Stimulated activated naive B cell treated with anti-CD40 and anti-IgM and Interleukin-4, amounts not matched to agents 10 μg/mL and 1 μg/mL and 100 μg/mL, for 72 hours (primary cell): ENCODE measurements at regions not wholly inside any gene's neighbourhood (a gene's known extent, or its start where the extent isn't known, plus 50 kb on each side); places are given as distances from the start of the nearest gene placed in this dataset.
"Not testable (repeated sequence)": the region's sequence is repeated elsewhere in the genome, so short reads cannot be mapped to it uniquely, and the experiment has no call there.

ENCODE experiments used
- ATAC-seq, 2 donors: fragments of 150-1000 bp; cut with Tn5 transposase; replicated peaks; 2 replicates each; pipeline ENCODE4 v1.10.0; 2021; ENCODE audit warnings: moderate library complexity in 1 of 2
- DNase-seq: peaks from one replicate; pipeline ENCODE4 v3.0.0; 2021
- H3K27ac Mint-ChIP-seq: one replicate; pipeline ENCODE4 v1.8.0; 2022; ENCODE audit warnings: mild to moderate bottlenecking, mixed read lengths
- H3K27me3 Mint-ChIP-seq, 2 donors: one replicate each; pipeline ENCODE4 v1.8.0; 2022; ENCODE audit warnings: mixed read lengths in 2 of 2
- H3K36me3 Mint-ChIP-seq, 2 donors: one replicate each; pipeline ENCODE4 v1.8.0; 2022; ENCODE audit warnings: mixed read lengths in 2 of 2, mild to moderate bottlenecking in 1 of 2
- H3K4me1 Mint-ChIP-seq, 2 donors: one replicate each; pipeline ENCODE4 v1.8.0; 2022; ENCODE audit warnings: mixed read lengths in 2 of 2, mild to moderate bottlenecking in 1 of 2
- H3K4me3 Mint-ChIP-seq, 2 donors: one replicate each; pipeline ENCODE4 v1.8.0; 2022; ENCODE audit warnings: mild to moderate bottlenecking in 2 of 2, mixed read lengths in 2 of 2, moderate library complexity in 1 of 2
- H3K9me3 Mint-ChIP-seq, 2 donors: one replicate each; pipeline ENCODE4 v1.8.0; 2022; ENCODE audit warnings: mixed read lengths in 2 of 2, mild to moderate bottlenecking in 1 of 2

GRCh38 chr21:18053151-18053550, 191.5 kb upstream of the CHODL start:
- Mint-ChIP-seq H3K27me3 (no peaks in the 10 kb centered on the region), H3K36me3 (no peaks in the 10 kb centered on the region), H3K9me3 (no peaks in the 10 kb centered on the region), H3K4me1 (no peaks in the 10 kb centered on the region), H3K4me3 (no peak overlapping the region), H3K27ac (no peak overlapping the region)
- ATAC-seq: no peak
- no peak for DNase-seq

DNA sequence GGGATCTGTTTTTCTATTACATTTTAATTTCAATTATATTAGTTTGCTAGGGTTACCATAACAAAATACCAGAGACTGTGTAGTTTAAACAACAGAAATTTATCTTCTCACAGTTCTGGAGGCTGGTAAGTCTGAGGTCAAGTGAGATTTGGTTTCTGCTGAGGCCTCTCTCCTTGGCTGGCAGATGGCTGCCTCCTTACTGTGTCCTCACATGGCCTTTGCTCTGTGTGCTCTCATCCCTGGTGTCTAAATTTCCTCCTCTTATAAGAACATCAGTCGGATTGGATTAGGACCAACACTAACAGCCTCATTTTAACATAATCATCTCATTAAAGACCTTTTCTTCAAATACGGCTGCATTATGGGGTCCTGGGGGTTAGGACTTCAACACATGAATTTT, 195.2 kb upstream of the CHODL start:
- DNase-seq (no peak), ATAC-seq (no peak)
- no peaks in the 10 kb centered on the region for H3K27me3 Mint-ChIP-seq
- H3K9me3 Mint-ChIP-seq: no peaks in the 10 kb centered on the region
- no peak overlapping the region for H3K27ac Mint-ChIP-seq
- H3K36me3 Mint-ChIP-seq: no peaks in the 10 kb centered on the region
- H3K4me3 Mint-ChIP-seq: no peak overlapping the region
- H3K4me1 Mint-ChIP-seq: no peaks in the 10 kb centered on the region

GRCh38 chr21:18041012-18041411, 203.6 kb upstream of the CHODL start:
- Mint-ChIP-seq H3K9me3 (peaks cover 0 to 2% of the 10 kb centered on the region in 2 donors), H3K4me1 (no peaks in the 10 kb centered on the region), H3K4me3 (no peak overlapping the region), H3K27me3 (no peaks in the 10 kb centered on the region), H3K36me3 (no peaks in the 10 kb centered on the region), H3K27ac (no peak overlapping the region)
- ATAC-seq (peak; percentile 60), DNase-seq (no peak)

- H3K27ac Mint-ChIP-seq: no peak overlapping the region
- H3K4me1 Mint-ChIP-seq: no peaks in the 10 kb centered on the region
- no peaks in the 10 kb centered on the region for H3K36me3 Mint-ChIP-seq
- peak in 1 of 2 donors; percentile 48 for ATAC-seq
- H3K9me3 Mint-ChIP-seq: peaks cover under 1 to 4% of the 10 kb centered on the region in 2 donors
- no peak for DNase-seq
- no peaks in the 10 kb centered on the region for H3K27me3 Mint-ChIP-seq
- no peak overlapping the region for H3K4me3 Mint-ChIP-seq
These were observed 211.1 kb upstream of the C21orf91 start for GRCh38 chr21:18030248-18030647.

- Mint-ChIP-seq H3K4me3 (no peak overlapping the region), H3K4me1 (no peaks in the 10 kb centered on the region), H3K27ac (no peak overlapping the region), H3K36me3 (no peaks in the 10 kb centered on the region), H3K9me3 (peaks cover 0 to 3% of the 10 kb centered on the region in 2 donors), H3K27me3 (no peaks in the 10 kb centered on the region)
- ATAC-seq: no peak
- DNase-seq: no peak
These were observed 207.2 kb upstream of the C21orf91 start for GRCh38 chr21:18026359-18026758.

GRCh38 chr21:18023711-18024110, 204.6 kb upstream of the C21orf91 start:
- Mint-ChIP-seq H3K4me1 (no peaks in the 10 kb centered on the region), H3K9me3 (peaks cover 0 to 3% of the 10 kb centered on the region in 2 donors), H3K4me3 (no peak overlapping the region), H3K27me3 (no peaks in the 10 kb centered on the region), H3K36me3 (no peaks in the 10 kb centered on the region), H3K27ac (no peak overlapping the region)
- DNase-seq (no peak), ATAC-seq (no peak)

- Mint-ChIP-seq H3K4me3 (no peak overlapping the region), H3K9me3 (peaks cover 0 to under 1% of the 10 kb centered on the region in 2 donors), H3K27ac (no peak overlapping the region), H3K36me3 (no peaks in the 10 kb centered on the region), H3K4me1 (no peaks in the 10 kb centered on the region), H3K27me3 (no peaks in the 10 kb centered on the region)
- no peak for DNase-seq
- ATAC-seq: no peak
These were observed 204.0 kb upstream of the C21orf91 start for GRCh38 chr21:18023157-18023556.

GRCh38 chr21:18007121-18007520, 188.0 kb upstream of the C21orf91 start:
- DNase-seq (no peak), ATAC-seq (no peak)
- Mint-ChIP-seq H3K27me3 (no peaks in the 10 kb centered on the region), H3K36me3 (no peaks in the 10 kb centered on the region), H3K9me3 (peaks cover 0 to 2% of the 10 kb centered on the region in 2 donors), H3K27ac (no peak overlapping the region), H3K4me1 (no peaks in the 10 kb centered on the region), H3K4me3 (no peak overlapping the region)

GRCh38 chr21:18006691-18007090, 187.5 kb upstream of the C21orf91 start:
- Mint-ChIP-seq H3K4me3 (no peak overlapping the region), H3K27me3 (no peaks in the 10 kb centered on the region), H3K27ac (no peak overlapping the region), H3K9me3 (peaks cover 0 to 2% of the 10 kb centered on the region in 2 donors), H3K36me3 (no peaks in the 10 kb centered on the region), H3K4me1 (no peaks in the 10 kb centered on the region)
- no peak for DNase-seq
- no peak for ATAC-seq

GRCh38 chr21:18002393-18002792, 183.2 kb upstream of the C21orf91 start:
- Mint-ChIP-seq H3K4me3 (no peak overlapping the region), H3K27ac (no peak overlapping the region), H3K36me3 (no peaks in the 10 kb centered on the region), H3K27me3 (no peaks in the 10 kb centered on the region), H3K4me1 (no peaks in the 10 kb centered on the region), H3K9me3 (peaks cover 4 to 19% of the 10 kb centered on the region in 2 donors)
- no peak for ATAC-seq
- DNase-seq: no peak

DNA sequence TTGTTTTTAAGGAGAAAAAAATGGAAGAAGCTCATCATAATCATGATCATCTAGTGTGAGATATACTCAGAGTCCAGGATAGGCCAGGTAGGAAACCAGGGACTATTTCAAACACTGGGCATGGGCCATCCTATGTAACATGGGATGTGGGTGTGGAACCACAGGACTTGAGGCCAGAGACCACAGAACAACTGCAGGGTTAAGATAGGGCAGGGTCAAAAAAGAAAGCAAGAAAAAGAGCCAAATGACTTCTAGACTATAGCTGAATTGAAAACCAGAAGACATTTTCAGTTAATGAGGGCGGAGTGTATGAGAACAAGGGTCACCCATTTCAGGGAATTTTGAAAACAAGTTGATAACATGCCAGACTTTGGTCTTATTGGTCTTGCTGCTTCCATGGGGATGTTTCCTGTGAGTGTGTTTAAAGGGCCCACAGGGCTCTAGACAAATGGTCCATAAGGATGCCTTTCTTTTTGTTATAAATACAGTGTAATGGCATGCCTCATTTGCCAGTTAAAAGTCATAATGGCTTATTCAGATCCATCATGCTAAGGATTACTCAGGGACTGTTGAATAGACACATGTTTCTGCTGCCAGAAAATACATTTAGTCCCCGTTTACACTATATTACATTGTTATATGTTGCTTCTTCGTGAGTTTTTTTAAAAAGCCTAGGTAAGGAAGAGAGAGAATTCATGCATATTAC, 182.0 kb upstream of the C21orf91 start:
- Mint-ChIP-seq H3K4me1 (no peaks in the 10 kb centered on the region), H3K27ac (no peak overlapping the region), H3K27me3 (no peaks in the 10 kb centered on the region), H3K4me3 (no peak overlapping the region), H3K9me3 (peaks cover 4 to 21% of the 10 kb centered on the region in 2 donors), H3K36me3 (no peaks in the 10 kb centered on the region)
- DNase-seq (no peak), ATAC-seq (no peak)

- not testable (repeated sequence) for H3K4me3 Mint-ChIP-seq, H3K4me1 Mint-ChIP-seq, DNase-seq, ATAC-seq, H3K36me3 Mint-ChIP-seq, H3K27ac Mint-ChIP-seq, H3K27me3 Mint-ChIP-seq
- peaks cover 12 to 26% of the 10 kb centered on the region in 2 donors for H3K9me3 Mint-ChIP-seq
These were observed 179.4 kb upstream of the C21orf91 start for GRCh38 chr21:17998599-17998998.

GRCh38 chr21:17989780-17990179, 170.6 kb upstream of the C21orf91 start:
- no peaks in the 10 kb centered on the region for H3K36me3 Mint-ChIP-seq
- no peak overlapping the region for H3K4me3 Mint-ChIP-seq
- H3K27me3 Mint-ChIP-seq: no peaks in the 10 kb centered on the region
- peaks cover 13 to 17% of the 10 kb centered on the region in 2 donors for H3K9me3 Mint-ChIP-seq
- H3K4me1 Mint-ChIP-seq: no peaks in the 10 kb centered on the region
- ATAC-seq (no peak), DNase-seq (no peak)
- no peak overlapping the region for H3K27ac Mint-ChIP-seq

GRCh38 chr21:17988102-17988437, 168.9 kb upstream of the C21orf91 start:
- Mint-ChIP-seq H3K36me3 (no peaks in the 10 kb centered on the region), H3K27me3 (no peaks in the 10 kb centered on the region), H3K4me1 (no peaks in the 10 kb centered on the region), H3K4me3 (no peak overlapping the region), H3K27ac (no peak overlapping the region), H3K9me3 (peaks cover 4 to 6% of the 10 kb centered on the region in 2 donors)
- no peak for ATAC-seq
- no peak for DNase-seq

- no peak overlapping the region for H3K27ac Mint-ChIP-seq
- H3K4me3 Mint-ChIP-seq: no peak overlapping the region
- no peaks in the 10 kb centered on the region for H3K27me3 Mint-ChIP-seq
- no peak for DNase-seq
- no peaks in the 10 kb centered on the region for H3K4me1 Mint-ChIP-seq
- peaks cover 4 to 5% of the 10 kb centered on the region in 2 donors for H3K9me3 Mint-ChIP-seq
- H3K36me3 Mint-ChIP-seq: no peaks in the 10 kb centered on the region
- no peak for ATAC-seq
These were observed 168.4 kb upstream of the C21orf91 start for GRCh38 chr21:17987382-17988101.
